Dedifferentiated amniotic fluid mesenchymal stem cell (primary cell): ENCODE measurements at regions not wholly inside any gene's neighbourhood (a gene's known extent, or its start where the extent isn't known, plus 50 kb on each side); places are given as distances from the start of the nearest gene placed in this dataset.

Experiments
- DNase-seq: peaks from one replicate; pipeline ENCODE4 v3.0.0-alpha.2; 2016; ENCODE audit errors: extremely low spot score

DNA sequence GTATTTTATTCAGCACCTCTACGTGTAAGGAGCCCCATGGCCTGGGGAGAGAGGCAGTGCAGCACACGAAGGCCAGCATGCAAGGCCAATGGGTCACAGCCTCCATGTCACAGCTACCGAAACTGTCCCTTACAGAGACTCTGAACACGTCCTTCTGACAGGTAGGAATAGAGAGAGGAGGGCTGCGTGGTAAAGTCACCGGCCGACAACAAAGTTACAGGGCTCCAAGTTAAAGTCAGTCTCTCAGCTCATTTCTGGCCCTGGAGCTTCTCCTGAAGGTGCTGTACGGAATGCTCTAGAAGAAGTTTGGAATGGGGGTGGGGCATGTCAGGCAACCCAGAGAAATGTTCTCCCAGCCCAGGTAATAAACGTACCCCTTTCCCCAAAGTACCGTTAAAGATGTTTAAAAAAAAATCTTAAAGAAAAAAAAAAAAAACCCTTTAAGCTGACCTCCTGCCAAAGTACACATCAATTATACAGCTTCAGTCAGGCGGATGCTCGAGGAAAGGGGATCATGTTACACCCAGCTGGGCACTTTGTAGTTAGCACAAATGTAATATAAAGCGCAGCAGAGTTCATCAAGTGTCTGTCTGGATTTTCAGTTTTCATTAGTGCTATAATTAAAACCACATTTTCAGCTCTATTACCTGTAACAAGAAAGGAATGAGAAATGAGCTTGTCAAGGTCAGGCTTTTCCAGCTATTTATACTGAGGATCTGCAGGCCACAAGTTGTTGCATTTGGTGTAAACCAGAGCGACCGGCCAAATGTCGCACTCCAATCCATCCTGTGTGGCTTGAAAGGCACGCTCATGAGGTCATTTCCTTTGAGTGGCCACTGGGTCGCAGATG, 53.3 kb upstream of the CDKN3 start:
- DNase-seq = no peak

DNA sequence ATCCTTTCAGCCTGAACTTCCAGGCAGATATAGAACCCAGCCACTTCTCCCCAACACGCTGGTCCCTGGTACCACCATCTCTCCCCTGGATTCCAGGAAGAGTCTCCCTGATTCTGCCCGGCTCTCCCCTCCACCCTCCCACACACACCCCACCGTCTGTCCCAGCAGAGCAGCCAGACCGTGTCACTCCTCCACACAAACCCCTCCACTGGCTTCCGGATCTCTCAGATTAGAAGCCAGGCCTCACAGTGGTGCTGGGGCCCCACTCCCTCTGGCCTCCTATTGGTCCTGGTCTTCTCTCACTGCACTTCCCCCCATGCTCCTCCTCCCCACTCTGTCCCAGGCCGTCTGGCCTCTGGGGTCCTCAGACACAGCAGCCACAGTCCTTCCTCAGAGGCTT, 52.4 kb upstream of the CDKN3 start:
- DNase-seq = no peak

DNA sequence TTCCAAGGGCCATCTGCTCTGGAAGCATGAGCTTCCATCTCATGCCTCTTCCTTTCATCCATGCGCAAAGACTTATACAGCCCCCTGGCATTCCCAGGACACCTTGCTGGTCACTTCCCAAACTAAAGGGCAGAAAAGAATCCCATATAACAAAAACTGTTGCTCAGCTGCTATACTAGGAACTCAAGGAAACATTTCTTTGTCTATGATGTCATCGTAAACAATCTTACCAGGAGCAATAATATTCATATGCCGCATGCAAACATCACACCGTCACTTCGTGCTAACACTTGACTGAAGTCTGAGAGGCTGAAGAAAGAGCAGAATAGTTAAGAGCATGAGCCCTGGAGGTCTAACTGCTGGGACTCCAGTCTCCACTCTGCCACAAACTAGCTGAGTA, 50.5 kb upstream of the CDKN3 start:
- no peak for DNase-seq
